Tibial artery (tissue), 4 donors: ENCODE measurements at regions not wholly inside any gene's neighbourhood (a gene's known extent, or its start where the extent isn't known, plus 50 kb on each side); places are given as distances from the start of the nearest gene placed in this dataset.

Experiments used
- DNase-seq, 2 donors: peaks; one replicate each; pipeline ENCODE4 v3.0.0-alpha.2; 2019
- H3K27ac ChIP-seq, 2 donors: fragments of 200-600 bp; sonication (generic) in 1 of 2; 1 replicate in 1 of 2; 2 replicates in 1 of 2; pipeline ENCODE4 v1.5.1; 2018 to 2019; ENCODE audit warnings: mild to moderate bottlenecking in 1 of 2
- H3K27me3 ChIP-seq, 2 donors: fragments of 200-600 bp; sonication (generic) in 1 of 2; one replicate each; pipeline versions ENCODE4 v1.5.1 to v1.6.0; 2016 to 2019
- H3K36me3 ChIP-seq, 3 donors: fragments of 200-600 bp; sonication (generic) in 2 of 3; one replicate each; pipeline ENCODE4 v1.5.1; 2016 to 2019; ENCODE audit warnings: mild to moderate bottlenecking in 2 of 3
- H3K4me1 ChIP-seq, 4 donors: fragments of 200-600 bp; sonication (generic) in 2 of 4; 1 replicate in 3 of 4; 2 replicates in 1 of 4; pipeline ENCODE4 v1.5.1; 2016 to 2019
- H3K4me3 ChIP-seq, 2 donors: fragments of 200-600 bp; sonication (generic) in 1 of 2; 1 replicate in 1 of 2; 2 replicates in 1 of 2; pipeline ENCODE4 v1.5.1; 2018 to 2019; ENCODE audit warnings: mild to moderate bottlenecking in 2 of 2
- H3K9me3 ChIP-seq, 3 donors: fragments of 200-600 bp; sonication (generic) in 1 of 3; one replicate each; pipeline ENCODE4 v1.5.1; 2016 to 2019
- CTCF ChIP-seq, 2 experiments: fragments of 200-600 bp in 1 of 2; fragments of 450-650 bp in 1 of 2; IDR thresholded peaks; one replicate each; pipeline ENCODE4 v1.5.1; 2017 to 2019; ENCODE audit warnings: antibody characterized with exemption in 2 of 2, mild to moderate bottlenecking in 1 of 2, moderate library complexity in 1 of 2
- intact Hi-C: fragments of 100-400 bp; cut with DNase I; formaldehyde crosslinking; loops from one replicate; pipeline ENCODE4 v1.15.0; 2023; ENCODE audit warnings: low total_unique reads

GRCh38 chr7:47147213-47147631 is 434.7 kb downstream of the TNS3 start:
- Histone ChIP-seq H3K4me3 (no peak overlapping the region), H3K9me3 (no peaks in the 10 kb centered on the region), H3K27me3 (no peaks in the 10 kb centered on the region), H3K36me3 (no peaks in the 10 kb centered on the region), H3K4me1 (peaks cover 0 to 20% (median 0%) of the 10 kb centered on the region in 4 donors), H3K27ac (no peak overlapping the region)
- no peak for DNase-seq
- no peak for TF ChIP-seq CTCF (IDR thresholded peaks at IDR 0.05)
- intact Hi-C loops, result no loop called here

GRCh38 chr7:47145982-47146381 is 435.9 kb downstream of the TNS3 start:
- Histone ChIP-seq H3K27me3 (no peaks in the 10 kb centered on the region), H3K4me3 (no peak overlapping the region), H3K9me3 (no peaks in the 10 kb centered on the region), H3K27ac (no peak overlapping the region), H3K36me3 (no peaks in the 10 kb centered on the region), H3K4me1 (peaks cover 0 to 20% (median 0%) of the 10 kb centered on the region in 4 donors)
- no peak for DNase-seq
- TF ChIP-seq CTCF (IDR thresholded peaks at IDR 0.05), result no peak
- intact Hi-C loops, result no loop called here

GRCh38 chr7:47145186-47145725 is 436.7 kb downstream of the TNS3 start:
- Histone ChIP-seq H3K4me3 (no peak overlapping the region), H3K9me3 (no peaks in the 10 kb centered on the region), H3K27ac (no peak overlapping the region), H3K4me1 (peaks cover 0 to 20% (median 0%) of the 10 kb centered on the region in 4 donors), H3K27me3 (no peaks in the 10 kb centered on the region), H3K36me3 (no peaks in the 10 kb centered on the region)
- intact Hi-C loops, result no loop called here
- no peak for DNase-seq
- no peak for TF ChIP-seq CTCF (IDR thresholded peaks at IDR 0.05)

GRCh38 chr7:47143339-47143738 is 438.6 kb downstream of the TNS3 start:
- H3K4me3 ChIP-seq, result no peak overlapping the region
- H3K9me3 ChIP-seq, result no peaks in the 10 kb centered on the region
- no peaks in the 10 kb centered on the region for H3K27me3 ChIP-seq
- TF ChIP-seq CTCF (IDR thresholded peaks at IDR 0.05), result no peak
- no peak overlapping the region for H3K27ac ChIP-seq
- H3K4me1 ChIP-seq, result peaks cover 0 to 11% (median 0%) of the 10 kb centered on the region in 4 donors
- intact Hi-C loops, result no loop called here
- DNase-seq, result no peak
- H3K36me3 ChIP-seq, result no peaks in the 10 kb centered on the region

- H3K4me3 ChIP-seq, result no peak overlapping the region
- H3K27ac ChIP-seq, result no peak overlapping the region
- no peak for TF ChIP-seq CTCF (IDR thresholded peaks at IDR 0.05)
- H3K27me3 ChIP-seq, result no peaks in the 10 kb centered on the region
- H3K36me3 ChIP-seq, result no peaks in the 10 kb centered on the region
- no peaks in the 10 kb centered on the region for H3K9me3 ChIP-seq
- no peak for DNase-seq
- intact Hi-C loops, result no loop called here
- H3K4me1 ChIP-seq, result peaks cover 0 to 11% (median 0%) of the 10 kb centered on the region in 4 donors
Observed at GRCh38 chr7:47142867-47143175, 439.1 kb downstream of the TNS3 start.
